ENCODE measurements at regions not wholly inside any gene's neighbourhood (a gene's known extent, or its start where the extent isn't known, plus 50 kb on each side); places are given as distances from the start of the nearest gene placed in this dataset.

- no peak for DNase-seq (ENCODE audit: low read depth)
These were observed 53.5 kb upstream of the PROK2 start for GRCh38 chr3:71838406-71838805.

All from stimulated activated CD8-positive, alpha-beta memory T cell treated with anti-CD3 and anti-CD28 coated beads, Interleukin-15, amount 100 ng/mL, for 24 hours (primary cell).